Skin epidermis (tissue), 12 donors: ENCODE measurements at regions not wholly inside any gene's neighbourhood (a gene's known extent, or its start where the extent isn't known, plus 50 kb on each side); places are given as distances from the start of the nearest gene placed in this dataset.
"Not testable (repeated sequence)": the region's sequence is repeated elsewhere in the genome, so short reads cannot be mapped to it uniquely, and the experiment has no call there.

Experiments used
- H3K27ac ChIP-seq, 21 experiments: fragments of 200-600 bp; sonication (generic) in 11 of 21; one replicate each; pipeline ENCODE4 v1.5.0; 2020; ENCODE audit warnings: mild to moderate bottlenecking in 3 of 21, inconsistent platforms in 2 of 21, moderate library complexity in 2 of 21
- H3K4me3 ChIP-seq, 7 experiments: fragments of 200-600 bp; sonication (generic) in 2 of 7; one replicate each; pipeline ENCODE4 v1.5.0; 2020; ENCODE audit warnings: inconsistent platforms in 2 of 7, mild to moderate bottlenecking in 2 of 7, moderate library complexity in 1 of 7

DNA sequence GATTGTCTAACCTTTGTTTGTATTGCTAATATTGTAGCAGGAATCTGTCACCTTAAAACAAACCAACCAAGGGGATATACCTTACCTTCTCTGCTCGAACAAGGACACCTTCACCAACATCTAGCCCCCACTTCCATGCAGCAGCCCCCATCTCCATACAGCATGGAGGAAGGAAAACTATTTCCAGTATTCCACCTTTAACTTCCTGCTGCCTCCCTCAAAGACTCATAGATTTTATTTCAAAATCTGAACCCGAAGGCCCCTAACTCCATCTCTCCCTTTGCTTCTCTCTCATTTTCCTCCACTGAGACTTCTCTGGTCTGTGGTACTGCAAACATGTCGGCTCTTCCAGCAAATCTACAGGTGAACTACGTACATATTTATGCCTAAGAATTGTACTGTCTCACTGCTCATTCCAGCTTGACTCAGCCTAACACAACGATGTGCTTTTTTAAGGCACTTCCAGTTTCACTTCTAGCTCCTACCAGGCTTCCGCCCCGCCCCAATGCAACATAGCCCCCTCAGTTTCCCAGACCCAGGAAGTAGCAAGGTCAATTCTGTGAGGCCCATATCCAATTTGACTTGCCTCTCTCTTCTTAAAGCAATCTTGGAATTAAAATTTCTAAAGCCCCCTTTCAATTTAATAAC lies 70.7 kb upstream of the RNF38 start:
- Histone ChIP-seq H3K27ac (peak overlapping the region in 20 of 21 experiments; percentile 36 to 87 (median 72)), H3K4me3 (peak overlapping the region in 6 of 7 experiments; percentile 6 to 28 (median 14))

DNA sequence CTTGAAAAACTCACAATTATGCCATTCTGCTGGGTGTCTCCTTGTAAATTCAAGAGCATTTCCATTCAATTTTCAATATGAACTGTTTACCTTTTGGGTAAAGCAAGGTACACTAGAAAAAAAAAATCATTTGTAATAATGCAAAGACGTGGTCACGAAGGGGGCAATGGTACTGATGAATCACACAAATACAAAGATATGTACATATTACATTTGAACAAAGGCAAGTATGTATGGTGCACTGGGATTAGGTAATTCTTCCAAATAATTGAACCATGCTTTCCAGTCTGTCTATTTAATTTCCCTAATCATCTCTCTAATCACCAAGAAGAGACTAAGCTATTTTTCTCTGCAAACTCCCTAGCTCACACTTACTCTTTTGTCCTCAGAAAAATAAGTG lies 63.4 kb upstream of the RNF38 start:
- no peak overlapping the region for H3K4me3 ChIP-seq
- no peak overlapping the region for H3K27ac ChIP-seq

DNA sequence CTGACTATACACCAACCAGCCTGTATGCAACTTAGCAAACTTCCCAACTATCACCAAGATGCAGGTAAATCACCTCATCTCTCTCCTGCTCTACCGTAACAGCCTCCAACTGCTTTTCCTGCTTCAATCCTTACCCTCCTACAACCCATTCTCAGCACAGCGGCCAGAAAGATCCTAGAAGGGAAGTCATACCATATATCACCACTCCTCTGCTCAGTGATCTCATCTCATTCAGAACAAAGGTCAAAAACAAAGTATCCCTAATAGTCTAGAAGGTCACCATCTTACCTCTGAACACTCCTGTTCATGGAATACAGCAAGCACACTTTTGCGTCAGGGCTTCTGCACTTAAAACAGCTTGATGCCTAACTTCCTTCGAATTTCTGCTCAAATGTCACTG lies 62.2 kb upstream of the RNF38 start:
- no peak overlapping the region for H3K27ac ChIP-seq

DNA sequence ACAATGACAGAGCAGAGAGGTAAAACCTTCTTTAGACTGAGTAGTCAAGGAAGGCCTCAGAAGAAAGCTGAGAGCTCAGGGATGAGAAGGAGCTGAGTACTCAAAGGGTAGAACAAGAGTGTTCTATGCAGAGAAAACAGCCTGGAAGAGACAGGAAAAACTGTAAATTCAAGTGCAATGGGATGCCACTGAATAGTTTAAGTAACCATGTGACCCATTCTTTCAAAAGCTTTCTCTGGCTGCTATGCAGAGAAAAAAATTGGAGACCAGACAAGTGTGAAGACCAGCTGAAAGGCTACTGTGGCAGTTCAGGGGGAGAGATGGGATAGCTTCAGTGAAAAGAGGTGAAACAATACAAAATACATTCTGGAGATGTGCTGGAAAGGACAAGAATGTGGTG lies 61.3 kb upstream of the RNF38 start:
- H3K4me3 ChIP-seq: no peak overlapping the region
- H3K27ac ChIP-seq: no peak overlapping the region

More for the DNA sequence above, 62.2 kb upstream of the RNF38 start:
- no peak overlapping the region for H3K4me3 ChIP-seq

DNA sequence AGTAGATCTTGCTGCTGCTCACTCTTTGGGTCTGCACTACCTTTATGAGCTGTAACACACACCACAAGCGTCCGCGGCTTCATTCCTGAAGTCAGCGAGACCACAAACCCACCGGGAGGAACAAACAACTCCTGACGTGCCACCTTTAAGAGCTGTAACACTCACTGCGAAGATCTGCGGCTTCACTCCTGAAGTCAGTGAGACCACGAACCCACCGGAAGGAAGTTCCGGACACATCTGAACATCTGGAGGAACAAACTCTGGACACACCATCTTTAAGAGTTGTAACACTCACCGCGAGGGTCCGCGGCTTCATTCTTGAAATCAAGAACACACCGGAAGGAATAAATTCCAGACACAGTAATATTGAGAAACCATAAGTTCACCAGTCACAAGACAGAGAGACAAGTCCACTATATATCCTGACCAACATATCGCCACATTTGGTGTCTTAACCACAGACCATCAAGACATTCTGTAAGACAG lies 58.4 kb upstream of the RNF38 start:
- peak overlapping the region in 5 of 21 experiments; percentile 3 to 56 (median 22) for H3K27ac ChIP-seq
- not testable (repeated sequence) for H3K4me3 ChIP-seq

DNA sequence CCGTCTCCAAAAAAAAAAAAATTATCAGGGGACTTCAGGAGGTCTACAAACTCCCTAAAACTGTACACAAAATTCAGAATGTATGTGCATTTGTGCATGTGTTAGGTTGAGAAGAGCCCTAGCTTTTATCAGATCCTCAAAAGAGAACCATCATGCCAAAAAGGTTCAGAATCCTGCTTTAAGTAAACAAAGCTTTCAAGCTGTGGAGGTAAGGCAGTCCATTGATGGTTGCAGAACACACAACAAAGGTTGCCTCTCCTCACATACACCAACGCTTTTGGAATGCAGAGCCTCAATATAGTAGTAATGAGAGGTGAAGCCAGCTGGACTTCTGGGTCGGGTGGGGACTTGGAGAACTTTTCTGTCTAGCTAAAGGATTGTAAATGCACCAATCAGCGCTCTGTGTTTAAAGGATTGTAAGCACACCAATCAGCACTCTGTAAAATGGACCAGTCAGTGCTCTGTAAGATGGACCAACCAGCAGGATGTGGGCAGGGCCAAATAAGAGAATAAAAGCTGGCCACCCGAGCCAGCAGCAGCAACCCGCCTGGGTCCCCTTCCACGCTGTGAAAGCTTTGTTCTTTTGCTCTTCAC lies 57.9 kb upstream of the RNF38 start:
- Histone ChIP-seq H3K27ac (peak overlapping the region in 5 of 21 experiments; percentile 3 to 56 (median 22)), H3K4me3 (no peak overlapping the region)

DNA sequence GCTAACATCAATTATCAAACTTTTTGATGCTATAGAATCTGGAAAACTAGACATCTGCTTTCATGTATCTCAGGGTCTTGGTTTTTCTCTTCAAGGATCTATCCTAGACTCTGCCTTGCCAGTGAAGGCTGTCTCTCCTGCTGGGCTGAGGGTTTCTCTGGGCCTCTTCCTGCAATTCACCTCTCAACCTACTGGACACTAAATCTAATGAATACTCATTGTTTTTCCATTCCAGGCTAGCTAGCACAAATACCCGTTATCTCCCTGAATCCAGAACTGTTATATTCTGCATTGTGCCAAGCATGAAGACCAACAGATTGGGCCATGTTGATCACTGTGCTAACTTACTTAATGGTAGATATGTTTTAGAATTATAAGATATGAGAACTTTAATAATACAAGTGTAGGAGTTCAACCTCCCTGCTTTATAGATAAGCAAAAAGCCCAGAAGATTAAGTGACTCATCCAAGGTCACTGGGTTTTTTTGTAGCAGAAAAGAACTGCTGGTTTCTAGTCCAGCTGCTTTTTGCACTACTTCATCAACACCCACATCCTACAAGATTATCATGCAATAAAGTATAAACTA lies 56.5 kb upstream of the RNF38 start:
- Histone ChIP-seq H3K27ac (no peak overlapping the region), H3K4me3 (no peak overlapping the region)

DNA sequence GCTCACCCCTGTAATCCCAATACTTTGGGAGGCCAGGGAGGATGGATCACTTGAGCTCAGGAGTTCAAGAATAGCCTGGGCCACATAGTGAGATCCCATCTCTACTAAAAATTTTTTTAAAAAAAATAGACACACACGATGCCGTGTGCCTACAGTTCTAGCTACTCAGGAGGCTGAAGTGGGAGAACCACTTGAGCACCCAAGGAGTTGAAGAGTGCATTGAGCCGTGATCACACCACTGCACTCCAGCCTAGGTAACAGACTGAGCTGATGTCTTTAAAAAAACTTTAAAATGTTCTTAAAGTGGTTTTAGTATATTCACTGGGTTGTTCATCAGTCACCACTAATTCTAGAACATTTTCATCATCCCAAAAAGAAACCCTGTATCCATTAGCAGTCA lies 51.9 kb upstream of the RNF38 start:
- H3K27ac ChIP-seq: no peak overlapping the region
- no peak overlapping the region for H3K4me3 ChIP-seq

DNA sequence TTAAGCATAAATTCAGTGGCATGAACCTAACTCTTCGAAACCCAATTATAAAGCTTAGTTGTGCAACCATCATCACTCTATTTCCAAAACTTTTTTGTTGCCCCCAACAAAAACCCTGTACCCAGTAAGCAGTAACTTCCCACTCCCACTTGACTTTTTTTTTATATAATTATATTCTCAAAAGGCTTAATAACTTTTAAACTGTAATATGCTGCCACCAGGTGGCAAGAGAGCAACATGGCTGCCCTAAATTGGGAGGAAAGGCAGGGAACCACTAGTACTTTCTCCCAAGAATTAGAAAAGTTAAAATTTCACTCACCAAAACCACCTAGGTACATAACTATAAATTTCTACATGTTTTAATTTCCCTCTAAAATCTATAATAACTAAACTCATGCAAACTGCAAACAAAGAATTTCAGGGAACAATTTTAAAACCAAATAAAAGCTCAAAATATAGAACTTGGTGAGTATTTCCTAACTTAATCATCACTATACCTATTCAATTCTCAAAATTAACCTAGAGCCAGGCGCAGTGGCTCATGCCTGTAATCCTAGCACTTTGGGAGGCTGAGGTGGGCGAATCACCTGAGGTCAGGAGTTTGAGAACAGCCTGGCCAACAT lies 50.2 kb upstream of the RNF38 start:
- H3K27ac ChIP-seq: no peak overlapping the region
- H3K4me3 ChIP-seq: no peak overlapping the region
